Astrocyte (in vitro differentiated cells and primary cell): ENCODE measurements at regions not wholly inside any gene's neighbourhood (a gene's known extent, or its start where the extent isn't known, plus 50 kb on each side); places are given as distances from the start of the nearest gene placed in this dataset.

Source experiments
- DNase-seq: peaks from one replicate; pipeline ENCODE4 v3.0.0-alpha.2; 2010; ENCODE audit warnings: low read depth
- FAIRE-seq: peaks from 2 replicates; lab custom pipeline; 2011; peaks lifted over from hg19 to GRCh38; lab: Jason Lieb, UNC
- H2AFZ ChIP-seq: 2 replicates; pipeline ENCODE4 v1.6.0; 2012; ENCODE audit warnings: low read depth, low read length, inconsistent platforms
- H3K27ac ChIP-seq: 2 replicates; pipeline ENCODE4 v1.5.1; 2011; ENCODE audit warnings: low read depth, low read length, inconsistent platforms
- H3K27me3 ChIP-seq: 2 replicates; pipeline ENCODE4 v1.6.0; 2011; ENCODE audit warnings: low read length, inconsistent platforms; ENCODE audit not compliant: insufficient read depth
- H3K36me3 ChIP-seq: 2 replicates; pipeline ENCODE4 v1.5.1; 2011; ENCODE audit warnings: low read length, inconsistent platforms; ENCODE audit not compliant: insufficient read depth
- H3K4me1 ChIP-seq: 2 replicates; pipeline ENCODE4 v1.5.1; 2011; ENCODE audit warnings: low read length, inconsistent platforms; ENCODE audit not compliant: insufficient read depth
- H3K4me2 ChIP-seq: 2 replicates; pipeline ENCODE4 v1.6.0; 2012; ENCODE audit warnings: low read length, inconsistent platforms
- H3K4me3 ChIP-seq: 2 replicates; pipeline ENCODE4 v1.5.1; 2011; ENCODE audit warnings: low read depth, mild to moderate bottlenecking, low read length, inconsistent platforms; ENCODE audit not compliant: insufficient read depth
- H3K79me2 ChIP-seq: 2 replicates; pipeline ENCODE4 v1.6.0; 2012; ENCODE audit warnings: mild to moderate bottlenecking, low read length, inconsistent platforms; ENCODE audit not compliant: insufficient read depth
- H3K9ac ChIP-seq: 2 replicates; pipeline ENCODE4 v1.6.0; 2012; ENCODE audit warnings: mild to moderate bottlenecking, low read length, inconsistent platforms
- H3K9me3 ChIP-seq: 2 replicates; pipeline ENCODE4 v1.5.1; 2012; ENCODE audit warnings: low read depth, mild to moderate bottlenecking, low read length, inconsistent platforms; ENCODE audit not compliant: insufficient read depth
- H4K20me1 ChIP-seq: 2 replicates; pipeline ENCODE4 v1.6.0; 2012; ENCODE audit warnings: low read length, inconsistent platforms; ENCODE audit not compliant: insufficient read depth
- H3K27ac Mint-ChIP-seq: one replicate; pipeline ENCODE4 v1.8.0; 2021; ENCODE audit warnings: mild to moderate bottlenecking, mixed read lengths; ENCODE audit not compliant: unreplicated experiment
- H3K27me3 Mint-ChIP-seq: one replicate; pipeline ENCODE4 v1.8.0; 2021; ENCODE audit warnings: low read depth, mixed read lengths; ENCODE audit not compliant: unreplicated experiment
- H3K36me3 Mint-ChIP-seq: one replicate; pipeline ENCODE4 v1.8.0; 2021; ENCODE audit warnings: low read depth, mixed read lengths; ENCODE audit not compliant: unreplicated experiment
- H3K4me1 Mint-ChIP-seq: one replicate; pipeline ENCODE4 v1.8.0; 2021; ENCODE audit warnings: low read depth, mixed read lengths; ENCODE audit not compliant: unreplicated experiment
- H3K4me3 Mint-ChIP-seq: one replicate; pipeline ENCODE4 v1.8.0; 2021; ENCODE audit warnings: mild to moderate bottlenecking, moderate library complexity, mixed read lengths; ENCODE audit not compliant: unreplicated experiment
- H3K9me3 Mint-ChIP-seq: one replicate; pipeline ENCODE4 v1.8.0; 2021; ENCODE audit warnings: mild to moderate bottlenecking, mixed read lengths; ENCODE audit not compliant: unreplicated experiment
- EZH2 ChIP-seq: IDR thresholded peaks from 2 replicates; pipeline ENCODE4 v1.6.1; 2012; ENCODE audit warnings: mild to moderate bottlenecking, low read length, inconsistent platforms; ENCODE audit not compliant: insufficient read depth
- TF ChIP-seq, protein P1 (sequence below): IDR thresholded peaks from 2 replicates; pipeline ENCODE4 v1.5.1; 2011; ENCODE audit warnings: low read depth, mild to moderate bottlenecking, inconsistent platforms, low read length, moderate library complexity; ENCODE audit not compliant: insufficient read depth

GRCh38 chr13:80211566-80211965, 129.4 kb downstream of the SPRY2 start:
- TF ChIP-seq EZH2 = no peak
- TF ChIP-seq, protein P1, sequence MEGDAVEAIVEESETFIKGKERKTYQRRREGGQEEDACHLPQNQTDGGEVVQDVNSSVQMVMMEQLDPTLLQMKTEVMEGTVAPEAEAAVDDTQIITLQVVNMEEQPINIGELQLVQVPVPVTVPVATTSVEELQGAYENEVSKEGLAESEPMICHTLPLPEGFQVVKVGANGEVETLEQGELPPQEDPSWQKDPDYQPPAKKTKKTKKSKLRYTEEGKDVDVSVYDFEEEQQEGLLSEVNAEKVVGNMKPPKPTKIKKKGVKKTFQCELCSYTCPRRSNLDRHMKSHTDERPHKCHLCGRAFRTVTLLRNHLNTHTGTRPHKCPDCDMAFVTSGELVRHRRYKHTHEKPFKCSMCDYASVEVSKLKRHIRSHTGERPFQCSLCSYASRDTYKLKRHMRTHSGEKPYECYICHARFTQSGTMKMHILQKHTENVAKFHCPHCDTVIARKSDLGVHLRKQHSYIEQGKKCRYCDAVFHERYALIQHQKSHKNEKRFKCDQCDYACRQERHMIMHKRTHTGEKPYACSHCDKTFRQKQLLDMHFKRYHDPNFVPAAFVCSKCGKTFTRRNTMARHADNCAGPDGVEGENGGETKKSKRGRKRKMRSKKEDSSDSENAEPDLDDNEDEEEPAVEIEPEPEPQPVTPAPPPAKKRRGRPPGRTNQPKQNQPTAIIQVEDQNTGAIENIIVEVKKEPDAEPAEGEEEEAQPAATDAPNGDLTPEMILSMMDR = no peak
- Mint-ChIP-seq H3K9me3 (peaks cover 2% of the 10 kb centered on the region), H3K36me3 (no peaks in the 10 kb centered on the region), H3K27me3 (no peaks in the 10 kb centered on the region), H3K4me3 (no peak overlapping the region), H3K4me1 (peaks cover 18% of the 10 kb centered on the region), H3K27ac (no peak overlapping the region)
- Histone ChIP-seq H3K4me1 (peaks cover 13% of the 10 kb centered on the region), H3K27ac (no peak overlapping the region), H3K4me3 (no peak overlapping the region), H3K27me3 (no peaks in the 10 kb centered on the region), H3K9ac (no peak overlapping the region), H3K36me3 (no peaks in the 10 kb centered on the region), H3K4me2 (no peak overlapping the region), H4K20me1 (no peaks in the 10 kb centered on the region), H2AFZ (no peak overlapping the region), H3K9me3 (no peaks in the 10 kb centered on the region), H3K79me2 (no peaks in the 10 kb centered on the region)
- DNase-seq = no peak
- FAIRE-seq = no peak

- Histone ChIP-seq H3K9me3 (no peaks in the 10 kb centered on the region), H3K4me2 (no peak overlapping the region), H3K27me3 (no peaks in the 10 kb centered on the region), H3K4me3 (no peak overlapping the region), H3K27ac (no peak overlapping the region), H3K36me3 (no peaks in the 10 kb centered on the region), H3K4me1 (no peaks in the 10 kb centered on the region), H4K20me1 (no peaks in the 10 kb centered on the region), H3K9ac (no peak overlapping the region), H3K79me2 (no peaks in the 10 kb centered on the region), H2AFZ (no peak overlapping the region)
- Mint-ChIP-seq H3K27ac (no peak overlapping the region), H3K4me3 (no peak overlapping the region), H3K4me1 (no peaks in the 10 kb centered on the region), H3K36me3 (no peaks in the 10 kb centered on the region), H3K9me3 (peaks cover 2% of the 10 kb centered on the region), H3K27me3 (no peaks in the 10 kb centered on the region)
- TF ChIP-seq, protein P1 = no peak
- no peak for TF ChIP-seq EZH2
- DNase-seq (no peak), FAIRE-seq (no peak)
Measured at GRCh38 chr13:80204642-80205041, 136.3 kb downstream of the SPRY2 start.

DNA sequence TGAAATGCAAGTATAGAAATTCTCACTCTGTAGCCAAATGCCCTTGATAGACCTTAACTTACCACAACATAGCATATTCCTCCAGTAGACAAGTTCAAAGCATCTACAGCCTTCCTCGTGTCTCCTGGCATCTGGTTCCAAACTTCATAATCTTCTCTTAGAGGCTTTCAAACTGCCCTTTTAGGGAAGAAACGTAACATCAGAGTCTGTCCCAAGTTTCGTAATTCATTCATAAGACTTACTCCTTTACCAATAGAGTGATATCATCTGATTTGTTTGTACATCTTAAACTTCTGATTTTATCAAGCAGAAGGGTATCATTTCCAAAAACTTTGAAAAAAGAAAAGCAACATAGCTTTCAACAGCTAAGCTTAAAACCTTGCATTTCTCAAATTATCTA, 137.4 kb downstream of the SPRY2 start:
- Histone ChIP-seq H3K79me2 (no peaks in the 10 kb centered on the region), H3K27ac (no peak overlapping the region), H3K9ac (no peak overlapping the region), H3K9me3 (no peaks in the 10 kb centered on the region), H3K4me2 (no peak overlapping the region), H3K4me3 (no peak overlapping the region), H4K20me1 (no peaks in the 10 kb centered on the region), H2AFZ (no peak overlapping the region), H3K4me1 (no peaks in the 10 kb centered on the region), H3K36me3 (no peaks in the 10 kb centered on the region), H3K27me3 (no peaks in the 10 kb centered on the region)
- Mint-ChIP-seq H3K9me3 (peaks cover 2% of the 10 kb centered on the region), H3K4me3 (no peak overlapping the region), H3K36me3 (no peaks in the 10 kb centered on the region), H3K4me1 (peaks cover 2% of the 10 kb centered on the region), H3K27me3 (no peaks in the 10 kb centered on the region), H3K27ac (no peak overlapping the region)
- no peak for DNase-seq
- FAIRE-seq = no peak
- TF ChIP-seq, protein P1 = no peak
- no peak for TF ChIP-seq EZH2
